ENCODE measurements at regions not wholly inside any gene's neighbourhood (a gene's known extent, or its start where the extent isn't known, plus 50 kb on each side); places are given as distances from the start of the nearest gene placed in this dataset.

- DNase-seq (ENCODE audit: low read depth, low spot score) (no peak), ATAC-seq (no peak)
- Histone ChIP-seq H3K4me3 (ENCODE audit: low read depth in 2 of 2, low read length in 2 of 2) (no peak overlapping the region), H3K27ac (ENCODE audit: low read length) (no peak overlapping the region), H3K9me3 (ENCODE audit: control insufficient read depth, insufficient read depth, low read depth, low read length) (no peaks in the 10 kb centered on the region), H3K27me3 (ENCODE audit: control insufficient read depth, insufficient read depth, low read length) (no peaks in the 10 kb centered on the region), H3K4me1 (ENCODE audit: control insufficient read depth, insufficient read depth, low read length) (no peaks in the 10 kb centered on the region), H3K36me3 (ENCODE audit: control insufficient read depth, insufficient read depth, low read length) (no peaks in the 10 kb centered on the region)
- in situ Hi-C loops (cut with HindIII; ENCODE audit: low pct_unique_long_range_greater_than_20kb, low sequenced_read_pairs), result no loop called here
- no TSS peak for BruUV-seq (replicated peaks)
- ChIA-PET CTCF (no interaction called here), POLR2A (no interaction called here)
- TF ChIP-seq SIN3A (IDR thresholded peaks at IDR 0.05; ENCODE audit: borderline replicate concordance, insufficient read depth, low read depth, low read length), result no peak
- no peak for TF ChIP-seq TCF7L2 (IDR thresholded peaks at IDR 0.05; ENCODE audit: low read depth, low read length)
- intact Hi-C loops (cut with micrococcal nuclease; ENCODE audit: unreplicated experiment), result no loop called here
Measured at GRCh38 chr9:120043448-120043847, 536.5 kb downstream of the CDK5RAP2 start.

- intact Hi-C loops (cut with micrococcal nuclease; ENCODE audit: unreplicated experiment) (no loop called here), in situ Hi-C loops (cut with HindIII; ENCODE audit: low pct_unique_long_range_greater_than_20kb, low sequenced_read_pairs) (no loop called here)
- CTCF ChIA-PET, result no interaction called here
- Histone ChIP-seq H3K27ac (ENCODE audit: low read length) (no peak overlapping the region), H3K27me3 (ENCODE audit: control insufficient read depth, insufficient read depth, low read length) (no peaks in the 10 kb centered on the region), H3K9me3 (ENCODE audit: control insufficient read depth, insufficient read depth, low read depth, low read length) (no peaks in the 10 kb centered on the region), H3K4me3 (ENCODE audit: low read depth in 2 of 2, low read length in 2 of 2) (no peak overlapping the region), H3K4me1 (ENCODE audit: control insufficient read depth, insufficient read depth, low read length) (no peaks in the 10 kb centered on the region), H3K36me3 (ENCODE audit: control insufficient read depth, insufficient read depth, low read length) (no peaks in the 10 kb centered on the region)
- no TSS peak for BruUV-seq (replicated peaks)
- POLR2A ChIA-PET, result no interaction called here
- DNase-seq (ENCODE audit: low read depth, low spot score) (no peak), ATAC-seq (no peak)
- TF ChIP-seq POLR2AphosphoS5 (IDR thresholded peaks at IDR 0.05; ENCODE audit: low read depth, low read length), result no peak
- no peak for TF ChIP-seq CTCF (IDR thresholded peaks at IDR 0.05)
Measured at GRCh38 chr9:120040896-120041295, 539.1 kb downstream of the CDK5RAP2 start.

GRCh38 chr9:120038342-120038741 is 541.6 kb downstream of the CDK5RAP2 start:
- no TSS peak for BruUV-seq (replicated peaks)
- intact Hi-C loops (cut with micrococcal nuclease; ENCODE audit: unreplicated experiment) (no loop called here), in situ Hi-C loops (cut with HindIII; ENCODE audit: low pct_unique_long_range_greater_than_20kb, low sequenced_read_pairs) (no loop called here)
- Histone ChIP-seq H3K27ac (ENCODE audit: low read length) (no peak overlapping the region), H3K36me3 (ENCODE audit: control insufficient read depth, insufficient read depth, low read length) (no peaks in the 10 kb centered on the region), H3K27me3 (ENCODE audit: control insufficient read depth, insufficient read depth, low read length) (no peaks in the 10 kb centered on the region), H3K9me3 (ENCODE audit: control insufficient read depth, insufficient read depth, low read depth, low read length) (no peaks in the 10 kb centered on the region), H3K4me1 (ENCODE audit: control insufficient read depth, insufficient read depth, low read length) (no peaks in the 10 kb centered on the region), H3K4me3 (ENCODE audit: low read depth in 2 of 2, low read length in 2 of 2) (no peak overlapping the region)
- no peak for ATAC-seq
- no peak for DNase-seq (ENCODE audit: low read depth, low spot score)
- TF ChIP-seq POLR2AphosphoS5 (IDR thresholded peaks at IDR 0.05; ENCODE audit: low read depth, low read length) (no peak), TCF7L2 (IDR thresholded peaks at IDR 0.05; ENCODE audit: low read depth, low read length) (no peak), SIN3A (IDR thresholded peaks at IDR 0.05; ENCODE audit: borderline replicate concordance, insufficient read depth, low read depth, low read length) (no peak), REST (IDR thresholded peaks at IDR 0.05; ENCODE audit: insufficient read depth in 1 of 2, low read depth in 2 of 2, low read length in 1 of 2) (no peak), CTCF (IDR thresholded peaks at IDR 0.05) (no peak)
- POLR2A ChIA-PET, result no interaction called here
- CTCF ChIA-PET, result no interaction called here
